LoVo (cell line): ENCODE measurements at regions not wholly inside any gene's neighbourhood (a gene's known extent, or its start where the extent isn't known, plus 50 kb on each side); places are given as distances from the start of the nearest gene placed in this dataset.

Source experiments
- DNase-seq: peaks from one replicate; pipeline ENCODE4 v3.0.0-alpha.2; 2016; ENCODE audit warnings: low spot score

DNA sequence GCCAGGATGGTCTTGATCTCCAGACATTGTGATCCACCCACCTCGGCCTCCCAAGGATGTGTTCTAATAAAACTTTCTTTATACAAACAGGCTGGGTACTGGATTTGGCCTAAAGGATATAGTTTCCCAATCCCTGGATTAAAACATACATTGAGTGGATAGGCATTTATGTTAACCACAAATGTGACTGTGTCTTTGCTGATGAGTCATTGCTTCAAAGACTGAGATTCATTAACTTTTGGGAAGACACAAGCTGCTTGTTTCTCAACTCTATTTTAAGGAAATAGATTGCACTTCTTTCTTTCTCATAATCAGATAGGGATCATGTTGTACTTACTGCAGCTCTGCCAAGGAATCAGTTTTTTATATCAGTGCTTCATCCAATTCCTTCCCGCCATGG, 131.3 kb upstream of the AGA start:
- DNase-seq: peak; percentile 52

DNA sequence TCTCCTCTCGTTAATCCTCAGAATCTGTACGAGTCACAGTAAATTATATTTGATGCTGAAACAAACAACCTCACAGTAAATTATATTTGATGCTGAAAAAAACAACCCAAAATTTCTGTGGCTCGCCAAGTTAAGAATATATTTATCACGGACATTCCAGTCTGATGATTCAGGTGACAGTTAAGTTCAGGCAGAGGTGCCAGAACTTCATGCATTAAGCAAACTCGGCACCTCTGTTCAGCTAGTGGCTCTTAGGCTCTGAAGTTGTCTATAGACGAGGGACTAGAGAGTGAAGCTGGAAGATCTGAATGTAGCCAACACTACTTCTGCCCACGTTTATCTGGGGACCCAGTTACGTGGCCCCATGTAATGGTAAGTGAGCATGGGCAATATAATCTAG, 132.2 kb upstream of the AGA start:
- peak; percentile 6 for DNase-seq

DNA sequence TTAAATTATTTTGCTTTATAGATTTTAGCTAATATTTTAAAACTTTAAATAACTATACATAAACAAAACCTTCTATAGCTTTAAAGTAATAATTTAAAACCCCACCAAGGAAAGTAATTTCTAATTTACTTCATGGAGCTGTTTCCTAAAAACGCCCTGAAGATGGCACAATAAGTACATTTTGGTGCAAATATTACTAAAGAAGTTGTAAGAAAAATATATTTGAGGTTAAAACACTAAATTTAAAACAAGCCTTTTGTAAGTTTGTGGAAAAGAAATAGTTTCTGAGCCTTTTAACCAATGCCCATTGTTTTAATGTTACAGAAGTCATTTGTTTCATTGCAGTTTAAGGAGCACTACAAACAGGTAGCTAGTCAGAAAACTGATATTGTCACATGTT, 137.4 kb upstream of the AGA start:
- DNase-seq: no peak

DNA sequence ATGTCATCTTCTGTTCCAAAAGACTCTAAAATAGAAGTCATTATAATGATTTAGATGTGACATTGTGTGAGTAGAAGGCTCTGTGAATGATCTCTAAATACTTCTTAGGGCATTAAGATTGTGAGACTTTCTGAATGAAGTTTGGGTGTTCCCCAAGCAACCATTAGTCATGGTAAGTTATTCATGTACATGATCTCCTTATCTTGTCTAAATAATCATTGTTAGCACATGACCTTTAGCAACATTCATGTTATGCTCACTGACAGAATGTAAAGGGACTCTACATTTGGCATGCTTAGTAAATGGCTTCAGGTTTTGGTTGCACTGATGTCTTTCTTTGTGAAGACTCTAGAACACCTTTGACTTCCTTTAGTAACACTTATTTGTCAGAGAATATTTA, 140.8 kb upstream of the AGA start:
- DNase-seq: no peak

- DNase-seq: no peak
Observed at GRCh38 chr4:177587989-177588388, 145.8 kb upstream of the AGA start.

DNA sequence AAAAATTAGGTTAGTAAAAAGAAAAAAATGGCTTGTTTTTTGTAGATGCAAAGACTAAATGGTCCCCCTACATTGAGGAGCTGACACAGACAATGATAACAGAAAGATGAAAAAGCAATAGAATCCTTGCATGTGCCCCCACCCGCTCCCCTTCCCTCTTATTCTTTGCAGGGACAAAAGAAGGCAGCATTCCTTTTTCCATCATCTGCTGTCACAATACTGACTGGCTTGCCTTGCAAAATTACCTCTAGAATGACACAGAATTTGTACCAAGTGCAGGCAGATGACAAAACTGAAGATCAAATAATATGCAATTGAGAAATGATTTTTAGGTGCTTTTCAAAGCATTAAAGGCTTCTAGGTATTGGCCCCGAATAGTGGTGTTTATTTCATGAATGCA, 153.1 kb upstream of the AGA start:
- DNase-seq: no peak

DNA sequence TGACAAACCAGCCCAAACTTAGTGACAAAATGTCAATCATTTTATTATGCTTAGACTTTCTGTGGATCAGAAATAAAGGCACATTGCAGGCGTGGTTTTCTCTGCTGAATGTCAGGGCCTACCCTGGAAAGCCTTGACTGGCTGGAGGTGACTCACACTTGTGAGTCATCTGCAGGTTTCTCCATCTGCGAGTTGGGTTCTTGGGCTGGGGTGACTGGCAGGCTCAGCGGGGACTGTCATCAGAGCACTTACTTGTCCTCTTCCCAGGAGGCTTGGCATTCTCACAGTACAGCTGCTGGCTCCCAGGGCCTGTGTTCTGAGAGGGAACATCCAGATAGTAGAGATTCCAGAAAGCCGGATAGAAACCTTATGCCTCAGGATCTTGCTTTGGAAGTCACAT, 153.8 kb upstream of the AGA start:
- DNase-seq: peak; percentile 82

DNA sequence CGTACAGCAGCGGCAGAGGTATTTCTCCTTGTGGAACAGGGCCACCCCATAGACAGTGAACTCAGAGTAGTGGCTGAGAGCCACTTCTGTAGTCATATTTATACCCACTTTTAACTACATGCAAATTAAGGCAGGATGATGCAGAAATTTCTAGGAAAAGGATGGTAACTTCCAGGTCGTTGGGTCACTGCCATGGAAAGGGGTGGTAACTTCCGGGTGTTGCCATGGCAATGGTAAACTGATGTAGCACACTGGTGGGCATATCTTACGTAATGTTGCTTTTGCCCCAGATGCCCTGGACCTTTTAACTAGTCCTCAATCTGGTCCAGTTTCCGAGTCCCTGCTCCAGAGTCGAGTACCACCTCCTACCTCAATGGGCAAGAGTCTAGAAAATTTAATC, 154.8 kb upstream of the AGA start:
- DNase-seq: no peak

DNA sequence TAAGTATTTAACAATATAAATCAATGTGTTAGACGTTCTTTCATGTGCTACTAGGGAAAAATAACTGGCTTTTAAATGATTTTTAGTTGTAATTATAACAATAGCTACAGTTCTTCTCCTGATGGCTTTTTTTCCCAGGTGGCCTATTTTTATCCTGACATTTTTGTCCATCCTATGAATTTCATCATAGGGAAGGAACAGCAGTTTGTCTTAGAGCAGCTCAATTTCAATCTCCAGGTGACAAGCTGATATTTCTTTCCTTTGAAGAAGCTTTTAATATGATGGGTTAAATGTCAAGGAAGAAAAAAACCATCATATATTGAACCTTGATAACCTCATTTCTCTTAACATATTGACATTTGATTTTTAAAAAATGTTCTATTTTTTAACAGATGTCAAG, 163.0 kb upstream of the AGA start:
- no peak for DNase-seq

GRCh38 chr4:177607111-177607573, 164.9 kb upstream of the AGA start:
- no peak for DNase-seq

- no peak for DNase-seq
Observed at GRCh38 chr4:177611974-177612664, 169.9 kb upstream of the AGA start.

GRCh38 chr4:177612684-177613083, 170.4 kb upstream of the AGA start:
- DNase-seq: no peak

DNA sequence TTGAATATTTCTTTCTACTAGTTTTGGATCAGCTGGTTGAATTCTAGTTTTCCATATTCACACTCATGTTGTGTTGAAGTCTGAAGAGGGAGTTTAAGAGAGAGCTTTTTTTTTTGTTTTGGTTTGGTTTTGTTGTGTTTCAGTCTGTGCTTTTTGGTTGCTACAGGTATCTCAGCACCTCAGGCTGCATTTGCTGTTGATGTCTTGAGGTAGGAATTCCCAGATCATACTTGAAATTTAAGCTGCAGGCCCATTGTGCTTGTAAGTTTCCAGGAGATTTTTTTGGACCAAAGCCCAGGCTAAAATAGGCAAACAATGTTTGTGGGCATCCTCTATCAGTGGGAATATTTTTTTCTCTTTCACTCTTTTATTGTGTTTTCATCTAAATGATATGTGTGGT, 190.2 kb upstream of the AGA start:
- no peak for DNase-seq

DNA sequence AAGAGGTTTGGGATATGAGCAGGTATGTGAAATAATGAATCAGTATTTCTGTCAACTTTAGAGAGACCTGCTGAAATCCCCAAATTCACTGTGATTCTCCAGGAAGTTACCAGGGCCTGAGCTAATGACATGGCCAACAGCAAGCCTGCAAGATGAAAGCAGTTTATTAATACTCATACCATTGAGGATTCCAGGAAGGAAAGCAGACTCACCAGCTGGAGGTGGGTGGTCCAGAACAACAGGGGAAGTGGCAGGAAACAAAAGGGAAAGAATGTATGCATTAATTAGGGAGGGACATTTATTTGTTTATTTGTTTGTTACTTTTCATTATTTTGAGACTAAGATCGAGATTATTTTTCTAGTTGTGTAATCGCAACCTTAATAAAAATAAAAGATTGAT, 196.6 kb upstream of the AGA start:
- DNase-seq: no peak

- no peak for DNase-seq
Observed at GRCh38 chr4:177640864-177641263, 198.6 kb upstream of the AGA start.

DNA sequence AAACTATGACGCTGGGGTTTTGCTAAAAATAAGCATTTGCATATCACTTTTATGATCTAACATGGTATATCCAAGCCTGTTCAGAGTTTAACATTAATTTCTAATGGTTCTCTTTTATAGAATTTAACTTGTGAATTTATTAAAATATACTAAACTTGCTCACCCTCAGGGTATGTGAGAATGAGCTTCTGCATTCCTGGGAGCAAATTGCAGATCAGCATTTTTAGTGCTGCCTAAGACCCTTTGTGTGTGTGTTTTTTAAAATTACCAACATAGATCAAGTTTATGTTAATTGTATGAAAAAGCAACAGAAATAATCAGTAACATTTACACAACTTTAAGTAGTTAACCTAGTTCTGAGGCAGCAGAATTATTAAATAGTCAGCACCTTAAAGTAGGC, 218.0 kb upstream of the AGA start:
- DNase-seq: no peak

DNA sequence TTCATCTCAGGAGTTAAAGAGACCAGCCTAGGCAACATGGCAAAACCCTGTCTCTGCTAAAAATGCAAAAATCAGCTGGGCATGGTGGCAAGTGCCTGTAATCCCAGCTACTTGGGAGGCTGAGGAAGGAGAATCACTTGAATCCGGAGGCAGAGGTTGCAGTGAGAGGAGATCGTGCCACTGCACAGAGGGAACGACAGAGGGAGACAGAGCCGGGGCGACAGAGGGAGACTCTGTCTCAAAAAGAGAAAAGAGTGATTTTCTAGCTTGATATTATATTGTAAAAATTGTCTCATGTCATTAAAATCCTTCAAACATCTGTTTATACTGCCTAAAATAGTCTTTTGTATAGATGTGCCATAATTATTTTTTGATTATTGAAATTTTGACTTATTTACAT, 225.4 kb upstream of the AGA start:
- no peak for DNase-seq

GRCh38 chr4:177671387-177671786, 229.2 kb upstream of the AGA start:
- DNase-seq: no peak

- no peak for DNase-seq
Observed at GRCh38 chr4:177671845-177672244, 229.6 kb upstream of the AGA start.

DNA sequence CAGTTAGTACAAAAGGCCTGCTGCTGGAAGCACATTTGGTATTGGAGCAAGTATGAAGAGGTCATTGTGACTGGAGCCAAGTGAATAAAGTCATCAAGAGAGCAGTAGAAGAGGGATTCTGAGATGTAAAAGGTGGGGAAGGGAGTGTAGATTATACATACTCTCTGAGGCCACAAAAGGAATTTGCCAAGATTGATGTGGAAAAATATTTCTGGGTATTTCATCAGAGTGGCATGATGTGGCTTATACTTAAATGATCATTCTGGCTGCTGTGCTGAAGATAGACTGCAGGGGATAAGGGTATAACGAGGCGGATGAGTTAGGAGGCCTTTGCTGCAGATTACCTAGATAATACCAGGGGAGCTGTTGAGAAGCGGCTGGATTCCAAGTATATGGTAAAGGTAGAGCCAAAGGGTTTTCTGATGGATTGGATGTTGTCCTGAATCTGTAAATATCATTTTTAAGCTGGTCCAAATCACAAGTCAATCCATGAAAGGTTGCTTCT, 231.8 kb upstream of the AGA start:
- DNase-seq: no peak

- no peak for DNase-seq
Observed at GRCh38 chr4:177680308-177680707, 238.1 kb upstream of the AGA start.

GRCh38 chr4:177681902-177682301, 239.7 kb upstream of the AGA start:
- no peak for DNase-seq

DNA sequence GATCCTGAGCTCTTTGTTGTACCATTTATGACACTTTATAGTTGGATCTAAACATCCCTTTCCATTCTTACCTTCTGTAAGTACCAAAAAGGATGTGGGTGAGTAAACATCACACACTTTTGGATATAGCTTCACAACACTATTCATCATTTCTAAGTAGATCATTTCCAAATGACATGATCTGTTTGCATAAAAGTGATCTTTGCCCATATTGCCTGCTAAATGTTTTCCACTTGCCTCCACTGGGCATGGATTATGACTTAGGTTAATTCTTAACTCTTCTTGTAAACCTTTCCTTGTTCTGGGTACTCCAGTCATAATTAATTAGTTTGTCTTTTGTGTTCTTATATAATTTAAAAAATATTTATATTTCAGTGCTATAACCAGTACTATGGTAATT, 244.9 kb upstream of the AGA start:
- no peak for DNase-seq

- no peak for DNase-seq
Observed at GRCh38 chr4:177692907-177693306, 250.7 kb upstream of the AGA start.
